GM23338 (cell line): ENCODE measurements at regions not wholly inside any gene's neighbourhood (a gene's known extent, or its start where the extent isn't known, plus 50 kb on each side); places are given as distances from the start of the nearest gene placed in this dataset.

Source experiments
- ATAC-seq: fragments of 200-7000 bp; cut with Tn5 transposase; 3 replicates; pipeline ENCODE4 v1.9.1; 2020
- DNase-seq: peaks from one replicate; pipeline ENCODE4 v3.0.0-alpha.2; 2015; ENCODE audit warnings: low spot score
- H2AFZ ChIP-seq: fragments of 200-600 bp; sonication (generic); 2 replicates; pipeline ENCODE4 v1.8.0; 2016; ENCODE audit warnings: antibody characterized with exemption, mild to moderate bottlenecking, moderate library complexity
- H3F3A ChIP-seq: fragments of 200-600 bp; sonication (generic); replicated peaks from 2 replicates; pipeline ENCODE4 v1.8.0; 2017; ENCODE audit warnings: antibody characterized with exemption, mixed run types, low read depth
- H3K27ac ChIP-seq: fragments of 200-600 bp; sonication (generic); 2 replicates; pipeline ENCODE4 v1.6.1; 2016; ENCODE audit warnings: low read depth
- H3K27me3 ChIP-seq: fragments of 200-600 bp; sonication (generic); 2 replicates; pipeline ENCODE4 v1.8.0; 2016; ENCODE audit warnings: mild to moderate bottlenecking, mixed run types, moderate library complexity; ENCODE audit not compliant: insufficient read depth
- H3K36me3 ChIP-seq: fragments of 200-600 bp; sonication (generic); 2 replicates; pipeline ENCODE4 v1.8.0; 2016; ENCODE audit warnings: mild to moderate bottlenecking; ENCODE audit not compliant: insufficient read depth
- H3K4me1 ChIP-seq: fragments of 200-600 bp; sonication (generic); 2 replicates; pipeline ENCODE4 v1.8.0; 2016; ENCODE audit warnings: mild to moderate bottlenecking, moderate library complexity; ENCODE audit not compliant: insufficient read depth
- H3K4me2 ChIP-seq: fragments of 200-600 bp; sonication (generic); 2 replicates; pipeline ENCODE4 v1.7.1; 2017; ENCODE audit warnings: mixed run types
- H3K4me3 ChIP-seq: fragments of 200-600 bp; sonication (generic); 2 replicates; pipeline ENCODE4 v1.6.1; 2016; ENCODE audit warnings: mixed run types
- H3K79me2 ChIP-seq: fragments of 200-600 bp; sonication (generic); replicated peaks from 2 replicates; pipeline ENCODE4 v1.8.0; 2017; ENCODE audit warnings: mild to moderate bottlenecking; ENCODE audit not compliant: insufficient read depth
- H3K9me2 ChIP-seq: fragments of 200-600 bp; sonication (generic); 2 replicates; pipeline ENCODE4 v1.8.0; 2017; ENCODE audit not compliant: insufficient read depth
- H4K20me1 ChIP-seq: fragments of 200-600 bp; sonication (generic); replicated peaks from 2 replicates; pipeline ENCODE4 v1.8.0; 2017; ENCODE audit warnings: mild to moderate bottlenecking; ENCODE audit not compliant: insufficient read depth
- H3K27ac Mint-ChIP-seq: 2 replicates; pipeline ENCODE4 v1.8.0; 2020; ENCODE audit warnings: inconsistent platforms, mild to moderate bottlenecking, moderate library complexity, mixed read lengths
- H3K27me3 Mint-ChIP-seq: 3 replicates; pipeline ENCODE4 v1.8.0; 2022; ENCODE audit warnings: low read depth, mild to moderate bottlenecking, moderate library complexity, mixed read lengths, inconsistent platforms; ENCODE audit not compliant: insufficient read depth, poor library complexity
- H3K36me3 Mint-ChIP-seq: 3 replicates; pipeline ENCODE4 v1.8.0; 2021; ENCODE audit warnings: low read depth, mild to moderate bottlenecking, inconsistent platforms, moderate library complexity, mixed read lengths
- H3K4me1 Mint-ChIP-seq: 3 replicates; pipeline ENCODE4 v1.8.0; 2020; ENCODE audit warnings: mild to moderate bottlenecking, inconsistent platforms, mixed read lengths
- H3K4me3 Mint-ChIP-seq: 3 replicates; pipeline ENCODE4 v1.8.0; 2021; ENCODE audit warnings: moderate library complexity, mild to moderate bottlenecking, inconsistent platforms, mixed read lengths
- H3K9me3 Mint-ChIP-seq: 3 replicates; pipeline ENCODE4 v1.8.0; 2020; ENCODE audit warnings: moderate library complexity, mild to moderate bottlenecking, inconsistent platforms, mixed read lengths
- ETS1 ChIP-seq: IDR thresholded peaks from 2 replicates; pipeline ENCODE4 v1.6.1; 2016; ENCODE audit warnings: antibody characterized with exemption
- EZH2phosphoT487 ChIP-seq: fragments of 200-600 bp; sonication (generic); IDR thresholded peaks from one replicate; pipeline ENCODE4 v1.8.1; 2018; ENCODE audit warnings: antibody characterized with exemption; ENCODE audit not compliant: unreplicated experiment
- JUNB ChIP-seq: IDR thresholded peaks from one replicate; pipeline ENCODE4 v1.6.1; 2016; ENCODE audit warnings: antibody characterized with exemption; ENCODE audit not compliant: unreplicated experiment
- NANOG ChIP-seq: IDR thresholded peaks from 2 replicates; pipeline ENCODE4 v1.6.1; 2016; ENCODE audit warnings: antibody characterized with exemption, borderline replicate concordance
- POLR2AphosphoS5 ChIP-seq: IDR thresholded peaks from 2 replicates; pipeline ENCODE4 v1.6.1; 2016; ENCODE audit warnings: antibody characterized with exemption, low read depth
- REST ChIP-seq: IDR thresholded peaks from one replicate; pipeline ENCODE4 v1.6.1; 2018; ENCODE audit warnings: antibody characterized with exemption; ENCODE audit not compliant: unreplicated experiment
- STAT1 ChIP-seq: IDR thresholded peaks from one replicate; pipeline ENCODE4 v1.6.1; 2016; ENCODE audit warnings: antibody characterized with exemption; ENCODE audit not compliant: unreplicated experiment
- ZNF114 ChIP-seq: fragments of 250-450 bp; sonication (Bioruptor Pico); IDR thresholded peaks from 2 replicates; pipeline ENCODE4 v1.5.0; 2020; ENCODE audit warnings: mild to moderate bottlenecking, moderate library complexity
- ZNF331 ChIP-seq: fragments of 250-450 bp; sonication (Bioruptor Pico); IDR thresholded peaks from 2 replicates; pipeline ENCODE4 v1.5.0; 2020; ENCODE audit warnings: low read depth, mild to moderate bottlenecking, moderate library complexity
- ZNF462 ChIP-seq: fragments of 250-450 bp; sonication (Bioruptor Pico); IDR thresholded peaks from 2 replicates; pipeline ENCODE4 v1.5.0; 2020; ENCODE audit warnings: mild to moderate bottlenecking, moderate library complexity

- H3K27ac ChIP-seq = no peak overlapping the region
Measured at GRCh38 chr15:54998661-54999060, 198.1 kb downstream of the RSL24D1 start.

More at GRCh38 chr15:54998661-54999060, 198.1 kb downstream of the RSL24D1 start:
- Histone ChIP-seq H3K4me3 (no peak overlapping the region), H3K4me1 (no peaks in the 10 kb centered on the region), H4K20me1 (no peaks in the 10 kb centered on the region), H3K79me2 (no peaks in the 10 kb centered on the region), H3K4me2 (no peak overlapping the region), H3K36me3 (no peaks in the 10 kb centered on the region; the same call in 1 of the 2 replicates), H3K27me3 (no peaks in the 10 kb centered on the region), H2AFZ (no peak overlapping the region), H3F3A (no peaks in the 10 kb centered on the region), H3K9me2 (no peaks in the 10 kb centered on the region)
- Mint-ChIP-seq H3K4me1 (no peaks in the 10 kb centered on the region), H3K4me3 (no peak overlapping the region), H3K27me3 (peaks cover 2% of the 10 kb centered on the region), H3K9me3 (peaks cover 59% of the 10 kb centered on the region), H3K36me3 (no peaks in the 10 kb centered on the region), H3K27ac (no peak overlapping the region)
- TF ChIP-seq NANOG (no peak), ZNF331 (CRISPR knock-in tag) (no peak), JUNB (no peak), STAT1 (no peak), REST (no peak), ETS1 (no peak), POLR2AphosphoS5 (no peak), ZNF462 (CRISPR knock-in tag) (no peak), EZH2phosphoT487 (no peak), ZNF114 (CRISPR knock-in tag) (no peak)
- ATAC-seq (no peak), DNase-seq (no peak)
